Ishikawa (cell line): ENCODE measurements at regions not wholly inside any gene's neighbourhood (a gene's known extent, or its start where the extent isn't known, plus 50 kb on each side); places are given as distances from the start of the nearest gene placed in this dataset.

Experiments
- CEBPB ChIP-seq: IDR thresholded peaks from 2 replicates; pipeline ENCODE4 v1.6.1; 2012
- CREB1 ChIP-seq: IDR thresholded peaks from 2 replicates; pipeline ENCODE4 v1.6.1; 2012; ENCODE audit warnings: low read depth
- EGR1 ChIP-seq: IDR thresholded peaks from 2 replicates; pipeline ENCODE4 v1.6.1; 2012
- EP300 ChIP-seq: IDR thresholded peaks from 2 replicates; pipeline ENCODE4 v1.6.1; 2012; ENCODE audit warnings: borderline replicate concordance
- FOXM1 ChIP-seq: IDR thresholded peaks from 2 replicates; pipeline ENCODE4 v1.6.1; 2012; ENCODE audit warnings: low read depth, borderline replicate concordance
- NFIC ChIP-seq: IDR thresholded peaks from 2 replicates; pipeline ENCODE4 v1.6.1; 2012
- RAD21 ChIP-seq: IDR thresholded peaks from 2 replicates; pipeline ENCODE4 v1.6.1; 2012; ENCODE audit warnings: low read depth
- TAF1 ChIP-seq: IDR thresholded peaks from 2 replicates; pipeline ENCODE4 v1.6.1; 2012; ENCODE audit warnings: low read depth, mild to moderate bottlenecking
- TCF12 ChIP-seq: IDR thresholded peaks from 2 replicates; pipeline ENCODE4 v1.6.1; 2012; ENCODE audit warnings: low read depth
- TEAD4 ChIP-seq: IDR thresholded peaks from 2 replicates; pipeline ENCODE4 v1.6.1; 2012
- USF1 ChIP-seq: IDR thresholded peaks from 2 replicates; pipeline ENCODE4 v1.6.1; 2012
- YY1 ChIP-seq: IDR thresholded peaks from 2 replicates; pipeline ENCODE4 v1.6.1; 2012; ENCODE audit warnings: low read depth
- ZBTB7A ChIP-seq: IDR thresholded peaks from 2 replicates; pipeline ENCODE4 v1.6.1; 2012; ENCODE audit warnings: low read depth
- TF ChIP-seq, protein P1 (sequence below): IDR thresholded peaks from 2 replicates; pipeline ENCODE4 v1.6.1; 2012
- TF ChIP-seq, protein P2 (sequence below): IDR thresholded peaks from 2 replicates; pipeline ENCODE4 v1.6.1; 2012; ENCODE audit warnings: low read depth, mild to moderate bottlenecking

DNA sequence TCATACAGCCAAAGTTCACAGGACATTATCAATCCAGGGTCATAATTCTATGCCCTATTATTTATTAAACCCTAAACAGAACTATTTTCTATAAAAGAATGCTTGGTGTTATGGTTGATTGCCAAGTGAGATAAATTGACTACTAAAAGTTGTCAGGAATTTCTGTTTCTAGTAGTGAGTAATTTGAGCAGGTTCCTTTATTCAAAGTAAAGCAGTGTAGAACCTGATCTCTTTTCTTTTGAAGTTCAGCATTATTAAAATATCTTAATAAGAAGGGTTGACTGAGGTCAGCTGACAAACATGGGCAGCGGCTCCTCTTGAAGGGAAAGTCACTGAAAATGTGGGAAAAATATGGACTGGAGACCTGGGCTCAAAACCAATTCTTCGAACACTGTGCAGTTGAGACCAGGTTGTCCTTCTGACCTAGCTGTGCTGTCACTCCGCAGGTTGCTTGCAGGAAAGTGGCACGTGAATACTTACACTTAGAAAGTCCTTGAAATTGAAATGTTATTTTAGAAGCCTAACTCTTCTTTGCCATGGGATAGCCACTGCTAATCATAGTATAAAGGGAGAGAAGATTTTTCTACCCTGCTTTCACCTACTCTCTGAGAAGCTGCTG is 141.0 kb downstream of the RASSF9 start:
- TF ChIP-seq EGR1 (no peak), FOXM1 (no peak), NFIC (no peak), TEAD4 (no peak), EP300 (no peak), RAD21 (no peak), USF1 (no peak)

- TF ChIP-seq FOXM1 (no peak), NFIC (no peak)
These were observed 139.2 kb downstream of the RASSF9 start for GRCh38 chr12:85697003-85697402.

DNA sequence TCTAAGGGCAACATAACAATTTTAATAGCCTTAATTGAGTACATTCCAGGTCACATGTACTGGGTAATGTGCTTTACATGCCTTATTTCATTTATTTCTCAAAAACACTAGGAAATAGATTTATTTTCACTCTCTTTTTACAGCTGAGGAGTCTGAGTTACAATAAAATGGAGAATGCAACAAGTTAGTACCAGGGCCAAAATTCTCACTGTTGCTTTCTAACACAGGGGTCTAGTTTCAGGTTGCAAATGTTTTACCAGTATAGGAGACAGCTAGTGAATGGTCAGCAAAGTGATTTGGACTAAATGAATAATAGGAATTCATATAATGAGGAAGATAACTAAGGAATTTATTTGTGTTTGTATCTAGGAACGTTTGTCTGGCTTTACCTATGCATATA is 137.3 kb downstream of the RASSF9 start:
- no peak for TF ChIP-seq EP300
- no peak for TF ChIP-seq EGR1
- TF ChIP-seq RAD21, result no peak
- no peak for TF ChIP-seq NFIC
- no peak for TF ChIP-seq TCF12
- TF ChIP-seq, protein P1, sequence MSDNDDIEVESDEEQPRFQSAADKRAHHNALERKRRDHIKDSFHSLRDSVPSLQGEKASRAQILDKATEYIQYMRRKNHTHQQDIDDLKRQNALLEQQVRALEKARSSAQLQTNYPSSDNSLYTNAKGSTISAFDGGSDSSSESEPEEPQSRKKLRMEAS, result no peak
- TF ChIP-seq FOXM1, result no peak
- TF ChIP-seq CEBPB, result no peak
- no peak for TF ChIP-seq USF1
- TF ChIP-seq, protein P2, sequence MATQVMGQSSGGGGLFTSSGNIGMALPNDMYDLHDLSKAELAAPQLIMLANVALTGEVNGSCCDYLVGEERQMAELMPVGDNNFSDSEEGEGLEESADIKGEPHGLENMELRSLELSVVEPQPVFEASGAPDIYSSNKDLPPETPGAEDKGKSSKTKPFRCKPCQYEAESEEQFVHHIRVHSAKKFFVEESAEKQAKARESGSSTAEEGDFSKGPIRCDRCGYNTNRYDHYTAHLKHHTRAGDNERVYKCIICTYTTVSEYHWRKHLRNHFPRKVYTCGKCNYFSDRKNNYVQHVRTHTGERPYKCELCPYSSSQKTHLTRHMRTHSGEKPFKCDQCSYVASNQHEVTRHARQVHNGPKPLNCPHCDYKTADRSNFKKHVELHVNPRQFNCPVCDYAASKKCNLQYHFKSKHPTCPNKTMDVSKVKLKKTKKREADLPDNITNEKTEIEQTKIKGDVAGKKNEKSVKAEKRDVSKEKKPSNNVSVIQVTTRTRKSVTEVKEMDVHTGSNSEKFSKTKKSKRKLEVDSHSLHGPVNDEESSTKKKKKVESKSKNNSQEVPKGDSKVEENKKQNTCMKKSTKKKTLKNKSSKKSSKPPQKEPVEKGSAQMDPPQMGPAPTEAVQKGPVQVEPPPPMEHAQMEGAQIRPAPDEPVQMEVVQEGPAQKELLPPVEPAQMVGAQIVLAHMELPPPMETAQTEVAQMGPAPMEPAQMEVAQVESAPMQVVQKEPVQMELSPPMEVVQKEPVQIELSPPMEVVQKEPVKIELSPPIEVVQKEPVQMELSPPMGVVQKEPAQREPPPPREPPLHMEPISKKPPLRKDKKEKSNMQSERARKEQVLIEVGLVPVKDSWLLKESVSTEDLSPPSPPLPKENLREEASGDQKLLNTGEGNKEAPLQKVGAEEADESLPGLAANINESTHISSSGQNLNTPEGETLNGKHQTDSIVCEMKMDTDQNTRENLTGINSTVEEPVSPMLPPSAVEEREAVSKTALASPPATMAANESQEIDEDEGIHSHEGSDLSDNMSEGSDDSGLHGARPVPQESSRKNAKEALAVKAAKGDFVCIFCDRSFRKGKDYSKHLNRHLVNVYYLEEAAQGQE, result no peak
- TF ChIP-seq YY1, result no peak
- no peak for TF ChIP-seq CREB1

DNA sequence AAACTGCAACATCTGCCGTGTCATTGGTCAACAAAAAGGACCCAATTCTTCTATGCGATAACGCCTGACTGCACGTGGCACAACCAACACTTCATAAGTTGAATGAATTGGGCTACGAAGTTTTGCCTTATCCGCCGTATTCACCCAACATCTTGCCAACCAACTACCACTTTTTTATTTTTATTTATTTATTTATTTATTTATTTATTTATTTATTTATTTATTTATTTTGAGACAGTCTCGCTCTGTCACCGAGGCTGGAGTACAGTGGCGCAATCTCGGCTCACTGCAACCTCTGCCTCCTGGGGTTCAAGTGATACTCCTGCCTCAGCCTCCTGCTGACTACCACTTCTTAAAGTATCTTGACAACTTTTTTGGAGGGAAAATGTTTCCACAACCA is 127.4 kb downstream of the RASSF9 start:
- no peak for TF ChIP-seq FOXM1
- TF ChIP-seq EGR1, result no peak
- TF ChIP-seq, protein P1, result no peak
- no peak for TF ChIP-seq CREB1
- no peak for TF ChIP-seq CEBPB
- no peak for TF ChIP-seq NFIC

- no peak for TF ChIP-seq RAD21
- TF ChIP-seq, protein P1, result no peak
- no peak for TF ChIP-seq TEAD4
- no peak for TF ChIP-seq CEBPB
- TF ChIP-seq TCF12, result no peak
- TF ChIP-seq EP300, result no peak
- no peak for TF ChIP-seq YY1
- TF ChIP-seq, protein P2, result no peak
- TF ChIP-seq ZBTB7A, result no peak
- no peak for TF ChIP-seq CREB1
- no peak for TF ChIP-seq TAF1
- TF ChIP-seq NFIC, result no peak
- TF ChIP-seq FOXM1, result no peak
- TF ChIP-seq EGR1, result no peak
- TF ChIP-seq USF1, result no peak
These were observed 124.3 kb downstream of the RASSF9 start for GRCh38 chr12:85711735-85712390.

- TF ChIP-seq USF1 (no peak), CREB1 (no peak), EP300 (no peak), YY1 (no peak), EGR1 (no peak), TAF1 (no peak), CEBPB (no peak), TCF12 (no peak), NFIC (no peak), FOXM1 (no peak), ZBTB7A (no peak), TEAD4 (no peak), RAD21 (no peak)
These were observed 122.8 kb downstream of the RASSF9 start for GRCh38 chr12:85713373-85713772.
